ENCODE measurements at regions not wholly inside any gene's neighbourhood (a gene's known extent, or its start where the extent isn't known, plus 50 kb on each side); places are given as distances from the start of the nearest gene placed in this dataset.

GRCh38 chr13:74904556-74904955, 577.4 kb downstream of the TBC1D4 start:
- Mint-ChIP-seq H3K27ac (no peak overlapping the region), H3K4me3 (no peak overlapping the region), H3K4me1 (no peaks in the 10 kb centered on the region), H3K27me3 (peaks cover under 1 to 23% (median 4%) of the 10 kb centered on the region in 5 donors), H3K36me3 (no peaks in the 10 kb centered on the region), H3K9me3 (no peaks in the 10 kb centered on the region)
- DNase-seq (no peak), ATAC-seq (no peak)
- POLR2A ChIA-PET, result no interaction called here

- H3K36me3 Mint-ChIP-seq, result no peaks in the 10 kb centered on the region
- H3K27me3 Mint-ChIP-seq, result peaks cover 0 to 23% (median 4%) of the 10 kb centered on the region in 5 donors
- POLR2A ChIA-PET, result no interaction called here
- H3K4me3 Mint-ChIP-seq, result no peak overlapping the region
- no peak for ATAC-seq
- H3K9me3 Mint-ChIP-seq, result no peaks in the 10 kb centered on the region
- no peak overlapping the region for H3K27ac Mint-ChIP-seq
- no peak for DNase-seq
- peaks cover 0 to 8% (median 3%) of the 10 kb centered on the region in 4 donors for H3K4me1 Mint-ChIP-seq
These were observed 586.8 kb downstream of the TBC1D4 start for GRCh38 chr13:74895042-74895796.

GRCh38 chr13:74892096-74892495, 589.9 kb downstream of the TBC1D4 start:
- Mint-ChIP-seq H3K36me3 (no peaks in the 10 kb centered on the region), H3K9me3 (no peaks in the 10 kb centered on the region)

GRCh38 chr13:74891610-74892009, 590.4 kb downstream of the TBC1D4 start:
- H3K4me1 Mint-ChIP-seq, result peaks cover 0 to 8% (median 3%) of the 10 kb centered on the region in 4 donors
- H3K27me3 Mint-ChIP-seq, result peaks cover 0 to 13% (median 4%) of the 10 kb centered on the region in 5 donors
- no peak overlapping the region for H3K4me3 Mint-ChIP-seq
- no peak for ATAC-seq
- POLR2A ChIA-PET, result no interaction called here
- no peak for DNase-seq
- no peaks in the 10 kb centered on the region for H3K9me3 Mint-ChIP-seq
- H3K27ac Mint-ChIP-seq, result no peak overlapping the region
- H3K36me3 Mint-ChIP-seq, result no peaks in the 10 kb centered on the region

More at GRCh38 chr13:74892096-74892495, 589.9 kb downstream of the TBC1D4 start:
- POLR2A ChIA-PET, result interaction anchor here (0.6 kb wide), 1 partner anchor 10 kb away, joined by 3 read pairs; no protein-coding TSS in a partner anchor
- Mint-ChIP-seq H3K4me3 (no peak overlapping the region), H3K27me3 (peaks cover 0 to 18% (median 4%) of the 10 kb centered on the region in 5 donors), H3K4me1 (peaks cover 0 to 8% (median 3%) of the 10 kb centered on the region in 4 donors), H3K27ac (no peak overlapping the region)
- ATAC-seq (no peak), DNase-seq (no peak)

- Mint-ChIP-seq H3K9me3 (no peaks in the 10 kb centered on the region), H3K4me1 (peaks cover 0 to 8% (median 3%) of the 10 kb centered on the region in 4 donors), H3K36me3 (no peaks in the 10 kb centered on the region), H3K4me3 (no peak overlapping the region), H3K27ac (no peak overlapping the region), H3K27me3 (peaks cover 0 to 11% (median 6%) of the 10 kb centered on the region in 5 donors)
- ATAC-seq (no peak), DNase-seq (peak in 1 of 10 donors; percentile 2)
- POLR2A ChIA-PET, result no interaction called here
These were observed 592.6 kb downstream of the TBC1D4 start for GRCh38 chr13:74889321-74889720.

- ATAC-seq, result no peak
- no peak overlapping the region for H3K27ac Mint-ChIP-seq
These were observed 595.5 kb downstream of the TBC1D4 start for GRCh38 chr13:74886502-74886901.

GRCh38 chr13:74883834-74884233, 598.1 kb downstream of the TBC1D4 start:
- POLR2A ChIA-PET, result no interaction called here
- no peak overlapping the region for H3K27ac Mint-ChIP-seq
- peaks cover 0 to 17% (median 9%) of the 10 kb centered on the region in 9 donors for H3K9me3 Mint-ChIP-seq
- no peaks in the 10 kb centered on the region for H3K4me1 Mint-ChIP-seq
- H3K36me3 Mint-ChIP-seq, result peaks cover 0 to 9% (median 0%) of the 10 kb centered on the region in 3 donors
- no peak overlapping the region for H3K4me3 Mint-ChIP-seq
- H3K27me3 Mint-ChIP-seq, result peaks cover 0 to 6% (median 3%) of the 10 kb centered on the region in 5 donors
- DNase-seq, result no peak
- ATAC-seq, result no peak

More at GRCh38 chr13:74886502-74886901, 595.5 kb downstream of the TBC1D4 start:
- H3K27me3 Mint-ChIP-seq, result peaks cover 0 to 3% (median 0%) of the 10 kb centered on the region in 5 donors
- H3K4me3 Mint-ChIP-seq, result no peak overlapping the region
- POLR2A ChIA-PET, result no interaction called here
- H3K4me1 Mint-ChIP-seq, result no peaks in the 10 kb centered on the region
- peaks cover 0 to under 1% (median 0%) of the 10 kb centered on the region in 9 donors for H3K9me3 Mint-ChIP-seq
- H3K36me3 Mint-ChIP-seq, result no peaks in the 10 kb centered on the region
- no peak for DNase-seq

GRCh38 chr13:74871369-74872070, 610.4 kb downstream of the TBC1D4 start:
- POLR2A ChIA-PET, result no interaction called here
- peaks cover 0 to 7% (median 2%) of the 10 kb centered on the region in 3 donors for H3K36me3 Mint-ChIP-seq
- no peak for ATAC-seq
- H3K27me3 Mint-ChIP-seq, result peaks cover 0 to 9% (median 0%) of the 10 kb centered on the region in 5 donors
- no peak overlapping the region for H3K4me3 Mint-ChIP-seq
- no peak overlapping the region for H3K27ac Mint-ChIP-seq
- peaks cover 0 to 29% (median 12%) of the 10 kb centered on the region in 9 donors for H3K9me3 Mint-ChIP-seq
- no peak for DNase-seq
- H3K4me1 Mint-ChIP-seq, result no peaks in the 10 kb centered on the region

- Mint-ChIP-seq H3K9me3 (peaks cover 0 to 29% (median 12%) of the 10 kb centered on the region in 9 donors), H3K4me1 (no peaks in the 10 kb centered on the region), H3K4me3 (no peak overlapping the region), H3K36me3 (peaks cover 0 to 7% (median 2%) of the 10 kb centered on the region in 3 donors), H3K27ac (no peak overlapping the region), H3K27me3 (peaks cover 0 to 9% (median 0%) of the 10 kb centered on the region in 5 donors)
- POLR2A ChIA-PET, result no interaction called here
- DNase-seq (no peak), ATAC-seq (no peak)
These were observed 611.1 kb downstream of the TBC1D4 start for GRCh38 chr13:74870865-74871264.

- H3K27ac Mint-ChIP-seq, result no peak overlapping the region
- peaks cover 0 to 7% (median 2%) of the 10 kb centered on the region in 3 donors for H3K36me3 Mint-ChIP-seq
- no peaks in the 10 kb centered on the region for H3K4me1 Mint-ChIP-seq
- ATAC-seq, result no peak
- H3K9me3 Mint-ChIP-seq, result peaks cover 0 to 29% (median 12%) of the 10 kb centered on the region in 9 donors
- no peak overlapping the region for H3K4me3 Mint-ChIP-seq
- H3K27me3 Mint-ChIP-seq, result peaks cover 0 to 9% (median 0%) of the 10 kb centered on the region in 5 donors
- DNase-seq, result no peak
- POLR2A ChIA-PET, result no interaction called here
These were observed 612.1 kb downstream of the TBC1D4 start for GRCh38 chr13:74869846-74870245.

GRCh38 chr13:74868049-74868448, 613.9 kb downstream of the TBC1D4 start:
- Mint-ChIP-seq H3K27ac (no peak overlapping the region), H3K4me3 (no peak overlapping the region), H3K36me3 (peaks cover 0 to 7% (median 2%) of the 10 kb centered on the region in 3 donors), H3K27me3 (peaks cover 0 to 12% (median 2%) of the 10 kb centered on the region in 5 donors), H3K4me1 (no peaks in the 10 kb centered on the region), H3K9me3 (peaks cover 0 to 21% (median 12%) of the 10 kb centered on the region in 9 donors)
- ATAC-seq (no peak), DNase-seq (no peak)
- POLR2A ChIA-PET, result no interaction called here

GRCh38 chr13:74867460-74867859, 614.5 kb downstream of the TBC1D4 start:
- no peak overlapping the region for H3K4me3 Mint-ChIP-seq
- peaks cover 0 to 13% (median 2%) of the 10 kb centered on the region in 5 donors for H3K27me3 Mint-ChIP-seq
- H3K27ac Mint-ChIP-seq, result no peak overlapping the region
- no peak for DNase-seq
- peaks cover 0 to 18% (median 10%) of the 10 kb centered on the region in 9 donors for H3K9me3 Mint-ChIP-seq
- peaks cover 0 to 7% (median 2%) of the 10 kb centered on the region in 3 donors for H3K36me3 Mint-ChIP-seq
- no peak for ATAC-seq
- POLR2A ChIA-PET, result no interaction called here
- H3K4me1 Mint-ChIP-seq, result no peaks in the 10 kb centered on the region

GRCh38 chr13:74866101-74866500, 615.9 kb downstream of the TBC1D4 start:
- Mint-ChIP-seq H3K4me3 (no peak overlapping the region), H3K27ac (no peak overlapping the region), H3K36me3 (peaks cover 0 to 7% (median 2%) of the 10 kb centered on the region in 3 donors), H3K4me1 (no peaks in the 10 kb centered on the region), H3K9me3 (peaks cover 0 to 18% (median 10%) of the 10 kb centered on the region in 9 donors), H3K27me3 (peaks cover 0 to 16% (median 2%) of the 10 kb centered on the region in 5 donors)
- no peak for ATAC-seq
- no peak for DNase-seq
- POLR2A ChIA-PET, result interaction anchor here (0.7 kb wide), 2 partner anchors 189 to 676 kb away, joined by 4 read pairs; no protein-coding TSS in a partner anchor
